WTC11 (cell line): ENCODE measurements at regions not wholly inside any gene's neighbourhood (a gene's known extent, or its start where the extent isn't known, plus 50 kb on each side); places are given as distances from the start of the nearest gene placed in this dataset.

Experiments
- ATAC-seq: fragments of 200-7000 bp; cut with Tn5 transposase; 2 replicates; pipeline ENCODE4 v1.10.0; 2021; ENCODE audit warnings: mild to moderate bottlenecking, moderate library complexity
- CTCF ChIA-PET: fragments of 300-600 bp; sonication (Branson Sonifier 250); formaldehyde crosslinking; loops from one replicate; lab custom pipeline; 2021; ENCODE audit warnings: antibody characterized with exemption; lab: Charles Lee
- POLR2A ChIA-PET: fragments of 350-600 bp; sonication (Branson Sonifier 250); formaldehyde crosslinking; loops from one replicate; lab custom pipeline; 2021; ENCODE audit warnings: antibody characterized with exemption; lab: Charles Lee
- DNase-seq: peaks from one replicate; pipeline ENCODE4 v3.0.0; 2021; ENCODE audit warnings: low spot score
- H3K27ac Mint-ChIP-seq: 2 replicates; pipeline ENCODE4 v1.8.0; 2021; ENCODE audit warnings: mixed read lengths
- H3K27me3 Mint-ChIP-seq: 2 replicates; pipeline ENCODE4 v1.8.0; 2021; ENCODE audit warnings: low read depth, mild to moderate bottlenecking, moderate library complexity, mixed read lengths
- H3K36me3 Mint-ChIP-seq: 2 replicates; pipeline ENCODE4 v1.8.0; 2021; ENCODE audit warnings: mixed read lengths
- H3K4me1 Mint-ChIP-seq: 2 replicates; pipeline ENCODE4 v1.8.0; 2022; ENCODE audit warnings: mixed read lengths
- H3K4me3 Mint-ChIP-seq: 2 replicates; pipeline ENCODE4 v1.8.0; 2021; ENCODE audit warnings: mild to moderate bottlenecking, moderate library complexity, mixed read lengths
- H3K9me3 Mint-ChIP-seq: 2 replicates; pipeline ENCODE4 v1.8.0; 2021; ENCODE audit warnings: mixed read lengths
- EMX1 ChIP-seq: fragments of 250-450 bp; sonication (Bioruptor Pico); IDR thresholded peaks from 2 replicates; pipeline ENCODE4 v1.8.0; 2021; ENCODE audit warnings: mild to moderate bottlenecking
- GTF2I ChIP-seq: fragments of 250-450 bp; sonication (Bioruptor Pico); conservative IDR thresholded peaks from 2 replicates; pipeline ENCODE4 v1.4.0; 2021; ENCODE audit warnings: mild to moderate bottlenecking
- IRF2 ChIP-seq: sonication (generic); formaldehyde crosslinking; IDR thresholded peaks from 2 replicates; pipeline ENCODE4 v1.8.0; 2022; ENCODE audit warnings: low read depth, missing genetic modification reagents, borderline replicate concordance
- JUN ChIP-seq: sonication (generic); formaldehyde crosslinking; IDR thresholded peaks from 2 replicates; pipeline ENCODE4 v1.8.0; 2023; ENCODE audit warnings: mild to moderate bottlenecking, missing genetic modification reagents
- NFATC4 ChIP-seq: fragments of 250-450 bp; sonication (Bioruptor Pico); IDR thresholded peaks from 2 replicates; pipeline ENCODE4 v1.9.0; 2021; ENCODE audit warnings: mild to moderate bottlenecking
- NR3C1 ChIP-seq: sonication (generic); formaldehyde crosslinking; conservative IDR thresholded peaks from 2 replicates; pipeline ENCODE4 v1.8.1; 2023; ENCODE audit warnings: low read depth, mild to moderate bottlenecking, missing genetic modification reagents
- OVOL2 ChIP-seq: fragments of 250-450 bp; sonication (Bioruptor Pico); IDR thresholded peaks from 2 replicates; pipeline ENCODE4 v1.9.0; 2021; ENCODE audit warnings: mild to moderate bottlenecking, borderline replicate concordance
- TEAD1 ChIP-seq: sonication (generic); formaldehyde crosslinking; IDR thresholded peaks from 2 replicates; pipeline ENCODE4 v1.8.0; 2022; ENCODE audit warnings: mild to moderate bottlenecking, missing genetic modification reagents
- TF ChIP-seq, protein P1 (sequence below): sonication (generic); formaldehyde crosslinking; IDR thresholded peaks from 2 replicates; pipeline ENCODE4 v1.8.0; 2023; ENCODE audit warnings: missing genetic modification reagents
- TF ChIP-seq, protein P2 (sequence below): sonication (generic); formaldehyde crosslinking; IDR thresholded peaks from 2 replicates; pipeline ENCODE4 v1.8.1; 2023; ENCODE audit warnings: mild to moderate bottlenecking, missing genetic modification reagents, moderate library complexity
- TF ChIP-seq, protein P3 (sequence below): sonication (generic); formaldehyde crosslinking; IDR thresholded peaks from 2 replicates; pipeline ENCODE4 v1.8.0; 2023; ENCODE audit warnings: missing genetic modification reagents, mild to moderate bottlenecking, borderline replicate concordance
- TF ChIP-seq, protein P4 (sequence below): sonication (generic); formaldehyde crosslinking; IDR thresholded peaks from 2 replicates; pipeline ENCODE4 v1.8.1; 2023; ENCODE audit warnings: mild to moderate bottlenecking, missing genetic modification reagents, borderline replicate concordance
- TF ChIP-seq, protein P5 (sequence below): sonication (generic); formaldehyde crosslinking; IDR thresholded peaks from 2 replicates; pipeline ENCODE4 v1.8.1; 2022; ENCODE audit warnings: low read depth, mild to moderate bottlenecking, moderate library complexity, missing genetic modification reagents, borderline replicate concordance
- TF ChIP-seq, protein P6 (sequence below): sonication (generic); formaldehyde crosslinking; IDR thresholded peaks from 2 replicates; pipeline ENCODE4 v1.8.1; 2023; ENCODE audit warnings: mild to moderate bottlenecking, missing genetic modification reagents
- TF ChIP-seq, protein P7 (sequence below): fragments of 250-450 bp; sonication (Bioruptor Pico); IDR thresholded peaks from 2 replicates; pipeline ENCODE4 v1.9.0; 2021; ENCODE audit warnings: mild to moderate bottlenecking, borderline replicate concordance
- TF ChIP-seq, protein P8 (sequence below): sonication (generic); formaldehyde crosslinking; IDR thresholded peaks from 2 replicates; pipeline ENCODE4 v1.8.1; 2023; ENCODE audit warnings: mild to moderate bottlenecking, missing genetic modification reagents

DNA sequence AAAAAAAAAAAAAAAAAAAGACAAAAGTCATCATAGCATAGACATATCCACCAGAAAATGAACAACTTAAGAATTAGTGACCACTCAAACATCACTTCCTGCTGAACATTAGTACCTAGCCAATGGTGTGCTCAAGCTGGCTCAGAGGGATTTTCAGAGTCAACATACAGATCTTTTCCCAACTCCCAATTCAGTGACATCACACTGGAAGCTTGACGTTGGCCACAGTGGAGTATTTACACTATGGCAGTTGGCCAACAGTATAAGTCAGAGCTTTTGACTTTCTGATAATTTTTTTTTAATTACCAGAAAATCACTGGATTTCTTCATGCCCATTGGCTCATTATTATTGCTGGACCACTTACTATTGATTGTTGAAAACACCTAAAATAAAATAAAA lies 383.5 kb downstream of the ARHGEF28 start:
- Mint-ChIP-seq H3K4me3 (no peak overlapping the region), H3K4me1 (0 out of 2 replicates have a peak, but pooled peaks cover 4% of the 10 kb centered on the region), H3K9me3 (no peaks in the 10 kb centered on the region), H3K27ac (no peak overlapping the region), H3K36me3 (no peaks in the 10 kb centered on the region), H3K27me3 (no peaks in the 10 kb centered on the region)
- ChIA-PET POLR2A (no interaction called here), CTCF (no interaction called here)
- DNase-seq (no peak), ATAC-seq (no peak)
- TF ChIP-seq GTF2I (CRISPR knock-in tag) (no peak), TEAD1 (no peak), NR3C1 (CRISPR knock-in tag) (no peak), IRF2 (CRISPR knock-in tag) (no peak), NFATC4 (CRISPR knock-in tag) (no peak), EMX1 (no peak), OVOL2 (no peak), JUN (CRISPR knock-in tag) (no peak)
- TF ChIP-seq, protein P1, sequence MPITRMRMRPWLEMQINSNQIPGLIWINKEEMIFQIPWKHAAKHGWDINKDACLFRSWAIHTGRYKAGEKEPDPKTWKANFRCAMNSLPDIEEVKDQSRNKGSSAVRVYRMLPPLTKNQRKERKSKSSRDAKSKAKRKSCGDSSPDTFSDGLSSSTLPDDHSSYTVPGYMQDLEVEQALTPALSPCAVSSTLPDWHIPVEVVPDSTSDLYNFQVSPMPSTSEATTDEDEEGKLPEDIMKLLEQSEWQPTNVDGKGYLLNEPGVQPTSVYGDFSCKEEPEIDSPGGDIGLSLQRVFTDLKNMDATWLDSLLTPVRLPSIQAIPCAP (CRISPR knock-in tag) = no peak
- TF ChIP-seq, protein P2, sequence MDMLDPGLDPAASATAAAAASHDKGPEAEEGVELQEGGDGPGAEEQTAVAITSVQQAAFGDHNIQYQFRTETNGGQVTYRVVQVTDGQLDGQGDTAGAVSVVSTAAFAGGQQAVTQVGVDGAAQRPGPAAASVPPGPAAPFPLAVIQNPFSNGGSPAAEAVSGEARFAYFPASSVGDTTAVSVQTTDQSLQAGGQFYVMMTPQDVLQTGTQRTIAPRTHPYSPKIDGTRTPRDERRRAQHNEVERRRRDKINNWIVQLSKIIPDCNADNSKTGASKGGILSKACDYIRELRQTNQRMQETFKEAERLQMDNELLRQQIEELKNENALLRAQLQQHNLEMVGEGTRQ = no peak
- TF ChIP-seq, protein P3, sequence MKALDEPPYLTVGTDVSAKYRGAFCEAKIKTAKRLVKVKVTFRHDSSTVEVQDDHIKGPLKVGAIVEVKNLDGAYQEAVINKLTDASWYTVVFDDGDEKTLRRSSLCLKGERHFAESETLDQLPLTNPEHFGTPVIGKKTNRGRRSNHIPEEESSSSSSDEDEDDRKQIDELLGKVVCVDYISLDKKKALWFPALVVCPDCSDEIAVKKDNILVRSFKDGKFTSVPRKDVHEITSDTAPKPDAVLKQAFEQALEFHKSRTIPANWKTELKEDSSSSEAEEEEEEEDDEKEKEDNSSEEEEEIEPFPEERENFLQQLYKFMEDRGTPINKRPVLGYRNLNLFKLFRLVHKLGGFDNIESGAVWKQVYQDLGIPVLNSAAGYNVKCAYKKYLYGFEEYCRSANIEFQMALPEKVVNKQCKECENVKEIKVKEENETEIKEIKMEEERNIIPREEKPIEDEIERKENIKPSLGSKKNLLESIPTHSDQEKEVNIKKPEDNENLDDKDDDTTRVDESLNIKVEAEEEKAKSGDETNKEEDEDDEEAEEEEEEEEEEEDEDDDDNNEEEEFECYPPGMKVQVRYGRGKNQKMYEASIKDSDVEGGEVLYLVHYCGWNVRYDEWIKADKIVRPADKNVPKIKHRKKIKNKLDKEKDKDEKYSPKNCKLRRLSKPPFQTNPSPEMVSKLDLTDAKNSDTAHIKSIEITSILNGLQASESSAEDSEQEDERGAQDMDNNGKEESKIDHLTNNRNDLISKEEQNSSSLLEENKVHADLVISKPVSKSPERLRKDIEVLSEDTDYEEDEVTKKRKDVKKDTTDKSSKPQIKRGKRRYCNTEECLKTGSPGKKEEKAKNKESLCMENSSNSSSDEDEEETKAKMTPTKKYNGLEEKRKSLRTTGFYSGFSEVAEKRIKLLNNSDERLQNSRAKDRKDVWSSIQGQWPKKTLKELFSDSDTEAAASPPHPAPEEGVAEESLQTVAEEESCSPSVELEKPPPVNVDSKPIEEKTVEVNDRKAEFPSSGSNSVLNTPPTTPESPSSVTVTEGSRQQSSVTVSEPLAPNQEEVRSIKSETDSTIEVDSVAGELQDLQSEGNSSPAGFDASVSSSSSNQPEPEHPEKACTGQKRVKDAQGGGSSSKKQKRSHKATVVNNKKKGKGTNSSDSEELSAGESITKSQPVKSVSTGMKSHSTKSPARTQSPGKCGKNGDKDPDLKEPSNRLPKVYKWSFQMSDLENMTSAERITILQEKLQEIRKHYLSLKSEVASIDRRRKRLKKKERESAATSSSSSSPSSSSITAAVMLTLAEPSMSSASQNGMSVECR (CRISPR knock-in tag) = no peak
- TF ChIP-seq, protein P4, sequence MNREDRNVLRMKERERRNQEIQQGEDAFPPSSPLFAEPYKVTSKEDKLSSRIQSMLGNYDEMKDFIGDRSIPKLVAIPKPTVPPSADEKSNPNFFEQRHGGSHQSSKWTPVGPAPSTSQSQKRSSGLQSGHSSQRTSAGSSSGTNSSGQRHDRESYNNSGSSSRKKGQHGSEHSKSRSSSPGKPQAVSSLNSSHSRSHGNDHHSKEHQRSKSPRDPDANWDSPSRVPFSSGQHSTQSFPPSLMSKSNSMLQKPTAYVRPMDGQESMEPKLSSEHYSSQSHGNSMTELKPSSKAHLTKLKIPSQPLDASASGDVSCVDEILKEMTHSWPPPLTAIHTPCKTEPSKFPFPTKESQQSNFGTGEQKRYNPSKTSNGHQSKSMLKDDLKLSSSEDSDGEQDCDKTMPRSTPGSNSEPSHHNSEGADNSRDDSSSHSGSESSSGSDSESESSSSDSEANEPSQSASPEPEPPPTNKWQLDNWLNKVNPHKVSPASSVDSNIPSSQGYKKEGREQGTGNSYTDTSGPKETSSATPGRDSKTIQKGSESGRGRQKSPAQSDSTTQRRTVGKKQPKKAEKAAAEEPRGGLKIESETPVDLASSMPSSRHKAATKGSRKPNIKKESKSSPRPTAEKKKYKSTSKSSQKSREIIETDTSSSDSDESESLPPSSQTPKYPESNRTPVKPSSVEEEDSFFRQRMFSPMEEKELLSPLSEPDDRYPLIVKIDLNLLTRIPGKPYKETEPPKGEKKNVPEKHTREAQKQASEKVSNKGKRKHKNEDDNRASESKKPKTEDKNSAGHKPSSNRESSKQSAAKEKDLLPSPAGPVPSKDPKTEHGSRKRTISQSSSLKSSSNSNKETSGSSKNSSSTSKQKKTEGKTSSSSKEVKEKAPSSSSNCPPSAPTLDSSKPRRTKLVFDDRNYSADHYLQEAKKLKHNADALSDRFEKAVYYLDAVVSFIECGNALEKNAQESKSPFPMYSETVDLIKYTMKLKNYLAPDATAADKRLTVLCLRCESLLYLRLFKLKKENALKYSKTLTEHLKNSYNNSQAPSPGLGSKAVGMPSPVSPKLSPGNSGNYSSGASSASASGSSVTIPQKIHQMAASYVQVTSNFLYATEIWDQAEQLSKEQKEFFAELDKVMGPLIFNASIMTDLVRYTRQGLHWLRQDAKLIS (CRISPR knock-in tag) = no peak
- TF ChIP-seq, protein P5, sequence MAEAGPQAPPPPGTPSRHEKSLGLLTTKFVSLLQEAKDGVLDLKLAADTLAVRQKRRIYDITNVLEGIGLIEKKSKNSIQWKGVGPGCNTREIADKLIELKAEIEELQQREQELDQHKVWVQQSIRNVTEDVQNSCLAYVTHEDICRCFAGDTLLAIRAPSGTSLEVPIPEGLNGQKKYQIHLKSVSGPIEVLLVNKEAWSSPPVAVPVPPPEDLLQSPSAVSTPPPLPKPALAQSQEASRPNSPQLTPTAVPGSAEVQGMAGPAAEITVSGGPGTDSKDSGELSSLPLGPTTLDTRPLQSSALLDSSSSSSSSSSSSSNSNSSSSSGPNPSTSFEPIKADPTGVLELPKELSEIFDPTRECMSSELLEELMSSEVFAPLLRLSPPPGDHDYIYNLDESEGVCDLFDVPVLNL (CRISPR knock-in tag) = no peak
- TF ChIP-seq, protein P6, sequence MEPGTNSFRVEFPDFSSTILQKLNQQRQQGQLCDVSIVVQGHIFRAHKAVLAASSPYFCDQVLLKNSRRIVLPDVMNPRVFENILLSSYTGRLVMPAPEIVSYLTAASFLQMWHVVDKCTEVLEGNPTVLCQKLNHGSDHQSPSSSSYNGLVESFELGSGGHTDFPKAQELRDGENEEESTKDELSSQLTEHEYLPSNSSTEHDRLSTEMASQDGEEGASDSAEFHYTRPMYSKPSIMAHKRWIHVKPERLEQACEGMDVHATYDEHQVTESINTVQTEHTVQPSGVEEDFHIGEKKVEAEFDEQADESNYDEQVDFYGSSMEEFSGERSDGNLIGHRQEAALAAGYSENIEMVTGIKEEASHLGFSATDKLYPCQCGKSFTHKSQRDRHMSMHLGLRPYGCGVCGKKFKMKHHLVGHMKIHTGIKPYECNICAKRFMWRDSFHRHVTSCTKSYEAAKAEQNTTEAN (CRISPR knock-in tag) = no peak
- TF ChIP-seq, protein P7, sequence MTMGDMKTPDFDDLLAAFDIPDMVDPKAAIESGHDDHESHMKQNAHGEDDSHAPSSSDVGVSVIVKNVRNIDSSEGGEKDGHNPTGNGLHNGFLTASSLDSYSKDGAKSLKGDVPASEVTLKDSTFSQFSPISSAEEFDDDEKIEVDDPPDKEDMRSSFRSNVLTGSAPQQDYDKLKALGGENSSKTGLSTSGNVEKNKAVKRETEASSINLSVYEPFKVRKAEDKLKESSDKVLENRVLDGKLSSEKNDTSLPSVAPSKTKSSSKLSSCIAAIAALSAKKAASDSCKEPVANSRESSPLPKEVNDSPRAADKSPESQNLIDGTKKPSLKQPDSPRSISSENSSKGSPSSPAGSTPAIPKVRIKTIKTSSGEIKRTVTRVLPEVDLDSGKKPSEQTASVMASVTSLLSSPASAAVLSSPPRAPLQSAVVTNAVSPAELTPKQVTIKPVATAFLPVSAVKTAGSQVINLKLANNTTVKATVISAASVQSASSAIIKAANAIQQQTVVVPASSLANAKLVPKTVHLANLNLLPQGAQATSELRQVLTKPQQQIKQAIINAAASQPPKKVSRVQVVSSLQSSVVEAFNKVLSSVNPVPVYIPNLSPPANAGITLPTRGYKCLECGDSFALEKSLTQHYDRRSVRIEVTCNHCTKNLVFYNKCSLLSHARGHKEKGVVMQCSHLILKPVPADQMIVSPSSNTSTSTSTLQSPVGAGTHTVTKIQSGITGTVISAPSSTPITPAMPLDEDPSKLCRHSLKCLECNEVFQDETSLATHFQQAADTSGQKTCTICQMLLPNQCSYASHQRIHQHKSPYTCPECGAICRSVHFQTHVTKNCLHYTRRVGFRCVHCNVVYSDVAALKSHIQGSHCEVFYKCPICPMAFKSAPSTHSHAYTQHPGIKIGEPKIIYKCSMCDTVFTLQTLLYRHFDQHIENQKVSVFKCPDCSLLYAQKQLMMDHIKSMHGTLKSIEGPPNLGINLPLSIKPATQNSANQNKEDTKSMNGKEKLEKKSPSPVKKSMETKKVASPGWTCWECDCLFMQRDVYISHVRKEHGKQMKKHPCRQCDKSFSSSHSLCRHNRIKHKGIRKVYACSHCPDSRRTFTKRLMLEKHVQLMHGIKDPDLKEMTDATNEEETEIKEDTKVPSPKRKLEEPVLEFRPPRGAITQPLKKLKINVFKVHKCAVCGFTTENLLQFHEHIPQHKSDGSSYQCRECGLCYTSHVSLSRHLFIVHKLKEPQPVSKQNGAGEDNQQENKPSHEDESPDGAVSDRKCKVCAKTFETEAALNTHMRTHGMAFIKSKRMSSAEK (CRISPR knock-in tag) = no peak
- TF ChIP-seq, protein P8, sequence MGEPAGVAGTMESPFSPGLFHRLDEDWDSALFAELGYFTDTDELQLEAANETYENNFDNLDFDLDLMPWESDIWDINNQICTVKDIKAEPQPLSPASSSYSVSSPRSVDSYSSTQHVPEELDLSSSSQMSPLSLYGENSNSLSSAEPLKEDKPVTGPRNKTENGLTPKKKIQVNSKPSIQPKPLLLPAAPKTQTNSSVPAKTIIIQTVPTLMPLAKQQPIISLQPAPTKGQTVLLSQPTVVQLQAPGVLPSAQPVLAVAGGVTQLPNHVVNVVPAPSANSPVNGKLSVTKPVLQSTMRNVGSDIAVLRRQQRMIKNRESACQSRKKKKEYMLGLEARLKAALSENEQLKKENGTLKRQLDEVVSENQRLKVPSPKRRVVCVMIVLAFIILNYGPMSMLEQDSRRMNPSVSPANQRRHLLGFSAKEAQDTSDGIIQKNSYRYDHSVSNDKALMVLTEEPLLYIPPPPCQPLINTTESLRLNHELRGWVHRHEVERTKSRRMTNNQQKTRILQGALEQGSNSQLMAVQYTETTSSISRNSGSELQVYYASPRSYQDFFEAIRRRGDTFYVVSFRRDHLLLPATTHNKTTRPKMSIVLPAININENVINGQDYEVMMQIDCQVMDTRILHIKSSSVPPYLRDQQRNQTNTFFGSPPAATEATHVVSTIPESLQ (CRISPR knock-in tag) = no peak
